ENCODE measurements at regions not wholly inside any gene's neighbourhood (a gene's known extent, or its start where the extent isn't known, plus 50 kb on each side); places are given as distances from the start of the nearest gene placed in this dataset.
"Not testable (repeated sequence)": the region's sequence is repeated elsewhere in the genome, so short reads cannot be mapped to it uniquely, and the experiment has no call there.

- no peaks in the 10 kb centered on the region for H3K36me3 ChIP-seq
- TF ChIP-seq POLR2A (IDR thresholded peaks at IDR 0.05), result no peak
- TF ChIP-seq, protein P1, sequence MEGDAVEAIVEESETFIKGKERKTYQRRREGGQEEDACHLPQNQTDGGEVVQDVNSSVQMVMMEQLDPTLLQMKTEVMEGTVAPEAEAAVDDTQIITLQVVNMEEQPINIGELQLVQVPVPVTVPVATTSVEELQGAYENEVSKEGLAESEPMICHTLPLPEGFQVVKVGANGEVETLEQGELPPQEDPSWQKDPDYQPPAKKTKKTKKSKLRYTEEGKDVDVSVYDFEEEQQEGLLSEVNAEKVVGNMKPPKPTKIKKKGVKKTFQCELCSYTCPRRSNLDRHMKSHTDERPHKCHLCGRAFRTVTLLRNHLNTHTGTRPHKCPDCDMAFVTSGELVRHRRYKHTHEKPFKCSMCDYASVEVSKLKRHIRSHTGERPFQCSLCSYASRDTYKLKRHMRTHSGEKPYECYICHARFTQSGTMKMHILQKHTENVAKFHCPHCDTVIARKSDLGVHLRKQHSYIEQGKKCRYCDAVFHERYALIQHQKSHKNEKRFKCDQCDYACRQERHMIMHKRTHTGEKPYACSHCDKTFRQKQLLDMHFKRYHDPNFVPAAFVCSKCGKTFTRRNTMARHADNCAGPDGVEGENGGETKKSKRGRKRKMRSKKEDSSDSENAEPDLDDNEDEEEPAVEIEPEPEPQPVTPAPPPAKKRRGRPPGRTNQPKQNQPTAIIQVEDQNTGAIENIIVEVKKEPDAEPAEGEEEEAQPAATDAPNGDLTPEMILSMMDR (IDR thresholded peaks at IDR 0.05), result no peak
- H3K4me1 ChIP-seq, result no peaks in the 10 kb centered on the region
- no peak overlapping the region for H3K4me3 ChIP-seq
- no peaks in the 10 kb centered on the region for H3K9me3 ChIP-seq
- intact Hi-C loops (cut with DNase I), result no loop called here
- H3K27ac ChIP-seq, result no peak overlapping the region
- ATAC-seq (no peak), DNase-seq (no peak)
- H3K27me3 ChIP-seq, result no peaks in the 10 kb centered on the region
These were observed 1434.5 kb downstream of the KCNT2 start for GRCh38 chr1:195173753-195174152.

DNA sequence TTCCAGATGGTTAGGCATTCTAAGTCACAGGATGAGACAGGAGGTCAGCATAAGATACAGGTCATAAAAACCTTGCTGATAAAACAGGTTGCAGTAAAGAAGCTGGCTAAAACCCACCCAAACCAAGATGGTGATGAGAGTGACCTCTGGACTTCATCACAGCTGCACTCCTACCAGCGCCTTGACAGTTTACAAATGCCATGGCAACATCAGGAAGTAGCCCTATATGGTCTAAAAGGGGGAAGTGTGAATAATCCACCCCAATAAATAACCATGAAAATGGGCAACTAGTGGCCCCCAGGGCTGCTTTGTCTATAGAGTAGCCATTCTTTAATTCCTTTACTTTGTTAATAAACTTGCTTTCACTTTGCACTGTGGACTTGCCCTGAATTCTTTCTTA lies 1448.4 kb downstream of the KCNT2 start:
- H3K27me3 ChIP-seq; ATAC-seq; H3K4me3 ChIP-seq; H3K4me1 ChIP-seq; DNase-seq; H3K27ac ChIP-seq; H3K36me3 ChIP-seq; intact Hi-C loops (cut with DNase I); H3K9me3 ChIP-seq: not testable (repeated sequence)
- 49 to 74% (median 64%) methylated on average over 1 of the region's 1 CpG for WGBS, 4 donors

GRCh38 chr1:195158091-195158490 lies 1450.1 kb downstream of the KCNT2 start:
- TF ChIP-seq, protein P1 (IDR thresholded peaks at IDR 0.05), result no peak
- no peak for TF ChIP-seq POLR2A (IDR thresholded peaks at IDR 0.05)
- ATAC-seq, result no peak
- no peaks in the 10 kb centered on the region for H3K4me1 ChIP-seq
- DNase-seq, result no peak
- no peaks in the 10 kb centered on the region for H3K27me3 ChIP-seq
- 66 to 80% (median 77%) methylated on average over 4 of the region's 4 CpGs for WGBS, 4 donors
- intact Hi-C loops (cut with DNase I), result no loop called here
- no peak overlapping the region for H3K27ac ChIP-seq
- no peak overlapping the region for H3K4me3 ChIP-seq
- no peaks in the 10 kb centered on the region for H3K36me3 ChIP-seq
- peaks cover 0 to 3% (median 0%) of the 10 kb centered on the region in 12 donors for H3K9me3 ChIP-seq

- no peak for ATAC-seq
- 81 to 91% (median 86%) methylated on average over 1 of the region's 1 CpG for WGBS, 4 donors
- Histone ChIP-seq H3K9me3 (peaks cover 0 to 3% (median 0%) of the 10 kb centered on the region in 12 donors), H3K27ac (no peak overlapping the region), H3K4me3 (no peak overlapping the region), H3K36me3 (no peaks in the 10 kb centered on the region), H3K27me3 (no peaks in the 10 kb centered on the region), H3K4me1 (no peaks in the 10 kb centered on the region)
- no peak for DNase-seq
- intact Hi-C loops (cut with DNase I), result no loop called here
- no peak for TF ChIP-seq POLR2A (IDR thresholded peaks at IDR 0.05)
- TF ChIP-seq, protein P1 (IDR thresholded peaks at IDR 0.05), result no peak
These were observed 1455.1 kb downstream of the KCNT2 start for GRCh38 chr1:195153107-195153506.

DNA sequence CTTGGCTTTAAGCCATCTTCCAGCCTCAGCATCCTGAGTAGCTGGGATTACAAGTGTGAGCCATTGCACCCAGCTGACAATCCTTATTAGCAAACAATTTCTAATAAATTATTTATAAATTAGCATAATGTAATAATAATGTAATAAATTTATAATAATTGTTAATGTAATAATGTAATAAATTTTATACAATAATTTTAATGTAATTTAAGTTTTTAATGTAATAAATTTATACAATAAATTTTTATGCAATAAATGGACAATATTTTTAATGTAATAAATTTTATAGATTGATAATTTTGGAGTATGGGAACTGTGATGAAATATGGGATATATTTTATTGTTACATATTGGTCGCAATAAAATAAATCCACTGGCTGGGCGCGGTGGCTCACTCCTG lies 1457.5 kb downstream of the KCNT2 start:
- Histone ChIP-seq H3K9me3 (peaks cover 0 to 3% (median 0%) of the 10 kb centered on the region in 12 donors), H3K27me3 (no peaks in the 10 kb centered on the region), H3K36me3 (no peaks in the 10 kb centered on the region), H3K27ac (no peak overlapping the region), H3K4me1 (no peaks in the 10 kb centered on the region), H3K4me3 (no peak overlapping the region)
- ATAC-seq, result no peak
- intact Hi-C loops (cut with DNase I), result no loop called here
- DNase-seq, result no peak
- WGBS, 4 donors, result 94 to 97% (median 97%) methylated on average over 3 of the region's 3 CpGs
- no peak for TF ChIP-seq POLR2A (IDR thresholded peaks at IDR 0.05)
- TF ChIP-seq, protein P1 (IDR thresholded peaks at IDR 0.05), result no peak

All from heart left ventricle (tissue), 16 donors.